ENCODE measurements at regions not wholly inside any gene's neighbourhood (a gene's known extent, or its start where the extent isn't known, plus 50 kb on each side); places are given as distances from the start of the nearest gene placed in this dataset.

DNA sequence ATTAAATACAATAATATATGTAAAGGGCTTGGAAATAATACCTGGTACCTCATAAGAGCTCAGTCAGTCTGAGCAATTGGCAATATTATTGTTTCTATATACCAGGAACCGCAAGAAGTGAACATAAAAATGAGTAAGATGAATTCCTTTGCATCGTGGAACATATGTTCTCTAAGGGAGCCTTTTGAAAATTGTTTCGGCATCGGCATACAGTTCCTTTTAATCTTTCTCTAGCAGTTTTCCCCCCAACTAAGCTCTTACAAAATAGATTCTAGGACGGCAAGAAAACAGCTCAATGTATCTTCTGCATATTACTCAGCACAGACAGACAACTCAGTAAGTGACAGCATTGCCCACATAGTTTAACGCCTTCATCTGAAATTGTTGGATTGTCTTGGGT is 426.6 kb upstream of the WWC1 start:
- Histone ChIP-seq H3K9me3 (ENCODE audit: low read depth) (no peaks in the 10 kb centered on the region), H3K79me2 (no peaks in the 10 kb centered on the region), H3K27me3 (no peaks in the 10 kb centered on the region), H3K4me3 (no peak overlapping the region), H3K4me2 (no peak overlapping the region), H3K27ac (no peak overlapping the region), H3K36me3 (replicated peaks; ENCODE audit: insufficient read depth, low read depth) (no peaks in the 10 kb centered on the region), H4K20me1 (ENCODE audit: insufficient read depth, poor library complexity, severe bottlenecking) (no peaks in the 10 kb centered on the region), H3K4me1 (ENCODE audit: insufficient read depth) (no peaks in the 10 kb centered on the region), H3K9me2 (replicated peaks; ENCODE audit: insufficient read depth) (no peaks in the 10 kb centered on the region), H2AFZ (no peak overlapping the region)
- TF ChIP-seq EZH2 (IDR thresholded peaks at IDR 0.05; ENCODE audit: borderline replicate concordance) = no peak
- TF ChIP-seq, protein P1, sequence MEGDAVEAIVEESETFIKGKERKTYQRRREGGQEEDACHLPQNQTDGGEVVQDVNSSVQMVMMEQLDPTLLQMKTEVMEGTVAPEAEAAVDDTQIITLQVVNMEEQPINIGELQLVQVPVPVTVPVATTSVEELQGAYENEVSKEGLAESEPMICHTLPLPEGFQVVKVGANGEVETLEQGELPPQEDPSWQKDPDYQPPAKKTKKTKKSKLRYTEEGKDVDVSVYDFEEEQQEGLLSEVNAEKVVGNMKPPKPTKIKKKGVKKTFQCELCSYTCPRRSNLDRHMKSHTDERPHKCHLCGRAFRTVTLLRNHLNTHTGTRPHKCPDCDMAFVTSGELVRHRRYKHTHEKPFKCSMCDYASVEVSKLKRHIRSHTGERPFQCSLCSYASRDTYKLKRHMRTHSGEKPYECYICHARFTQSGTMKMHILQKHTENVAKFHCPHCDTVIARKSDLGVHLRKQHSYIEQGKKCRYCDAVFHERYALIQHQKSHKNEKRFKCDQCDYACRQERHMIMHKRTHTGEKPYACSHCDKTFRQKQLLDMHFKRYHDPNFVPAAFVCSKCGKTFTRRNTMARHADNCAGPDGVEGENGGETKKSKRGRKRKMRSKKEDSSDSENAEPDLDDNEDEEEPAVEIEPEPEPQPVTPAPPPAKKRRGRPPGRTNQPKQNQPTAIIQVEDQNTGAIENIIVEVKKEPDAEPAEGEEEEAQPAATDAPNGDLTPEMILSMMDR (IDR thresholded peaks at IDR 0.05; ENCODE audit: poor library complexity) = no peak
- TF ChIP-seq EZH2phosphoT487 (IDR thresholded peaks at IDR 0.05; ENCODE audit: low read depth, severe bottlenecking, unreplicated experiment) = no peak
- 91% methylated on average over 6 of the region's 6 CpGs for WGBS (ENCODE audit: low lambda C conversion rate, missing lambda C conversion rate)
- no peak for DNase-seq (ENCODE audit: low spot score)

DNA sequence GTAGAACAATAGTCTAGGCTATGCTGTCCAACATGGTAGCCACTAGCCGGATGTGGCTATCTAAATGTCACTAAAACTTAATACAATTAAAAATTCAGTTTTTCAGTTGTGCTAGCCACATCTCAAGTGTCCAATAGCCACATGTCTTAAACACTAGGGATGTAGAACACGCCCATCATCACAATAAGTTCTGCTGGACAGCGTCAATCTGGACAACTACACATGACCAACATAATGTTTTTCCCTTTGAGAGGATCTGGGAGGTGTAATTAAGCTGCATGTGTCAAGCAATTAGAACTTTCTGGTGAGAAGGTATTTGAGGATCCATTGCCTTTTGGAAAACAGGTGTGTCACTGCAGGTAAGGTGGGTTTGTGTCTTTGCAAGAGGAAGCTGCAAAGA is 424.6 kb upstream of the WWC1 start:
- H3K4me1 ChIP-seq (ENCODE audit: insufficient read depth) = no peaks in the 10 kb centered on the region
- no peak overlapping the region for H3K4me2 ChIP-seq
- H3K36me3 ChIP-seq (replicated peaks; ENCODE audit: insufficient read depth, low read depth) = no peaks in the 10 kb centered on the region
- no peak overlapping the region for H3K27ac ChIP-seq
- no peaks in the 10 kb centered on the region for H3K9me3 ChIP-seq (ENCODE audit: low read depth)
- no peaks in the 10 kb centered on the region for H3K79me2 ChIP-seq
- DNase-seq (ENCODE audit: low spot score) = no peak
- no peaks in the 10 kb centered on the region for H3K9me2 ChIP-seq (replicated peaks; ENCODE audit: insufficient read depth)
- no peak overlapping the region for H3K4me3 ChIP-seq
- TF ChIP-seq EZH2phosphoT487 (IDR thresholded peaks at IDR 0.05; ENCODE audit: low read depth, severe bottlenecking, unreplicated experiment) = no peak
- no peak for TF ChIP-seq EZH2 (IDR thresholded peaks at IDR 0.05; ENCODE audit: borderline replicate concordance)
- TF ChIP-seq, protein P1 (IDR thresholded peaks at IDR 0.05; ENCODE audit: poor library complexity) = no peak
- no peaks in the 10 kb centered on the region for H4K20me1 ChIP-seq (ENCODE audit: insufficient read depth, poor library complexity, severe bottlenecking)
- 96% methylated on average over 3 of the region's 3 CpGs for WGBS (ENCODE audit: low lambda C conversion rate, missing lambda C conversion rate)
- H3K27me3 ChIP-seq = no peaks in the 10 kb centered on the region
- H2AFZ ChIP-seq = no peak overlapping the region

DNA sequence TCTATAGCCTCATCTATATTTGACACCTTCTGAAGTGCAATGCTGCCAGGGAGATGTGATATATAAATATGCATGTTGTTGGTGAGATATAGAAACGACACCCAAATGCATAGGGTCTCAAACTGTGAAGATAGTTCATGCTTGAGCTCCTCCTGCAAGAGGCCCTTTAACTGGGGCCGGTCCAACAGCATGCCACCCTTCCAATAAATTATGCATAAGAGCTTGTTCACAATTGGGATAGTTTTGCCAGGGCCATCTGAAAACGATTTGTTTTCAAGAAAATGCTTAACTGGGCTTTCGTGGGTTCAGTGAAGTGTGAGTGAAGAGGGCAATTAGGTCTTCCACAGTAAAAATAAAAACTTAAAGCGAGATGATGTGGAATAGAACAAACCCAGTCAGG is 424.2 kb upstream of the WWC1 start:
- Histone ChIP-seq H3K9me2 (replicated peaks; ENCODE audit: insufficient read depth) (no peaks in the 10 kb centered on the region), H3K4me2 (no peak overlapping the region), H3K9me3 (ENCODE audit: low read depth) (no peaks in the 10 kb centered on the region), H3K4me1 (ENCODE audit: insufficient read depth) (no peaks in the 10 kb centered on the region), H3K36me3 (replicated peaks; ENCODE audit: insufficient read depth, low read depth) (no peaks in the 10 kb centered on the region), H2AFZ (no peak overlapping the region), H3K27me3 (no peaks in the 10 kb centered on the region), H3K79me2 (no peaks in the 10 kb centered on the region), H3K4me3 (no peak overlapping the region), H4K20me1 (ENCODE audit: insufficient read depth, poor library complexity, severe bottlenecking) (no peaks in the 10 kb centered on the region), H3K27ac (no peak overlapping the region)
- TF ChIP-seq EZH2 (IDR thresholded peaks at IDR 0.05; ENCODE audit: borderline replicate concordance) = no peak
- no peak for TF ChIP-seq EZH2phosphoT487 (IDR thresholded peaks at IDR 0.05; ENCODE audit: low read depth, severe bottlenecking, unreplicated experiment)
- TF ChIP-seq, protein P1 (IDR thresholded peaks at IDR 0.05; ENCODE audit: poor library complexity) = no peak
- no peak for DNase-seq (ENCODE audit: low spot score)
- 85% methylated on average over 5 of the region's 5 CpGs for WGBS (ENCODE audit: low lambda C conversion rate, missing lambda C conversion rate)

DNA sequence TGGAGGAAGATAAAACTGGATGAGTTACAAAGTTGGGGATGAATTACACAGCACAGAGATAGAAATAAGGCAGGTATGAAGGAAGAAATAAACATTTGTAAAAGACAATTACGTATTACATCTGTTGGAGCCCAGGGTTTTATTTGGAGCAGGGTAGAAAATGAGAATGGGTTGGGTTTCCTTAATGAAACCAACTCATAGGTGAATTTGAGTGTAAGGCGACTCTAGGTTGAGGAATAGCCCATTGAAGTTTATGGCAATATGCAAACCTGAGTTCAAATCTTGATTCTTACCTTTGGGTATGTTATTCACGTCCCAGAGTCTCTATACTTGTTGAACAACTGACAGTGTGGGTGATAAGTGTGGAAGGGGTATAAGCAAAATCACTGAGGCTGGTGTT is 422.3 kb upstream of the WWC1 start:
- Histone ChIP-seq H3K9me3 (ENCODE audit: low read depth) (no peaks in the 10 kb centered on the region), H2AFZ (no peak overlapping the region), H3K4me3 (no peak overlapping the region), H3K36me3 (replicated peaks; ENCODE audit: insufficient read depth, low read depth) (no peaks in the 10 kb centered on the region), H4K20me1 (ENCODE audit: insufficient read depth, poor library complexity, severe bottlenecking) (no peaks in the 10 kb centered on the region), H3K79me2 (no peaks in the 10 kb centered on the region), H3K27ac (no peak overlapping the region), H3K4me1 (ENCODE audit: insufficient read depth) (no peaks in the 10 kb centered on the region), H3K27me3 (no peaks in the 10 kb centered on the region), H3K9me2 (replicated peaks; ENCODE audit: insufficient read depth) (no peaks in the 10 kb centered on the region), H3K4me2 (no peak overlapping the region)
- TF ChIP-seq EZH2phosphoT487 (IDR thresholded peaks at IDR 0.05; ENCODE audit: low read depth, severe bottlenecking, unreplicated experiment) = no peak
- TF ChIP-seq EZH2 (IDR thresholded peaks at IDR 0.05; ENCODE audit: borderline replicate concordance) = no peak
- TF ChIP-seq, protein P1 (IDR thresholded peaks at IDR 0.05; ENCODE audit: poor library complexity) = no peak
- DNase-seq (ENCODE audit: low spot score) = no peak
- WGBS (ENCODE audit: low lambda C conversion rate, missing lambda C conversion rate) = 92% methylated on average over 3 of the region's 3 CpGs

Measured in hepatocyte (in vitro differentiated cells).